Activated T-helper 17 cell treated with anti-CD3 and anti-CD28 coated beads, Interleukin-2, amount 50 U/mL, for 72 hours (primary cell): ENCODE measurements at regions not wholly inside any gene's neighbourhood (a gene's known extent, or its start where the extent isn't known, plus 50 kb on each side); places are given as distances from the start of the nearest gene placed in this dataset.
"Not testable (repeated sequence)": the region's sequence is repeated elsewhere in the genome, so short reads cannot be mapped to it uniquely, and the experiment has no call there.

Experiments
- ATAC-seq: fragments of 150-1000 bp; cut with Tn5 transposase; replicated peaks from 2 replicates; pipeline ENCODE4 v1.10.0; 2021; ENCODE audit warnings: mild to moderate bottlenecking, moderate library complexity
- H3K27ac Mint-ChIP-seq: one replicate; pipeline ENCODE4 v1.8.0; 2022; ENCODE audit warnings: mixed read lengths
- H3K27me3 Mint-ChIP-seq: one replicate; pipeline ENCODE4 v1.8.0; 2022; ENCODE audit warnings: mixed read lengths
- H3K36me3 Mint-ChIP-seq: one replicate; pipeline ENCODE4 v1.8.0; 2022; ENCODE audit warnings: low read depth, mild to moderate bottlenecking, mixed read lengths
- H3K4me1 Mint-ChIP-seq: one replicate; pipeline ENCODE4 v1.8.0; 2022; ENCODE audit warnings: mixed read lengths
- H3K4me3 Mint-ChIP-seq: one replicate; pipeline ENCODE4 v1.8.0; 2022; ENCODE audit warnings: mild to moderate bottlenecking, mixed read lengths
- H3K9me3 Mint-ChIP-seq: one replicate; pipeline ENCODE4 v1.8.0; 2022; ENCODE audit warnings: mixed read lengths

GRCh38 chr10:109743574-109743973, 179.7 kb downstream of the XPNPEP1 start:
- Mint-ChIP-seq H3K27me3 (peaks cover 4% of the 10 kb centered on the region), H3K36me3 (no peaks in the 10 kb centered on the region), H3K4me3 (no peak overlapping the region), H3K4me1 (no peaks in the 10 kb centered on the region), H3K27ac (no peak overlapping the region), H3K9me3 (no peaks in the 10 kb centered on the region)
- no peak for ATAC-seq

DNA sequence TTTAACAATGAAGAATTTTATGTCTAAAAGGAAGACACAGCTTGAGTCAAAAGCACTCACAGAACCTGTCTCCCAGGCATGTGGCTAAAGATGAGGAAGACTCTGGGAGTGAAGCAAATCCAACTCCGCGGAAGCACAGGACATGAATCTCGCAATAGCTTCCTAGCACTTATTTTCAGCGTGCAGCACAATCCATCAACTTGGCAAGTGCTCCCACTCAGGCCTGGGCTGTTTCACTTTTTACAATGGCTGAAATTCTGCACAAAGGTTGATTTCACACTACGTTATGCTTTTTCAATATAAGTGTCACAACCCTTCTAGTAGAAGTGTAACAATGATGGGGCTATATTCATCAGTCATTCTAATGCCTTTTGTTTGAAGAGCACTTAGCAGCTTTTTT, 180.2 kb downstream of the XPNPEP1 start:
- Mint-ChIP-seq H3K4me3 (no peak overlapping the region), H3K9me3 (no peaks in the 10 kb centered on the region), H3K27me3 (peaks cover 4% of the 10 kb centered on the region), H3K27ac (no peak overlapping the region), H3K36me3 (no peaks in the 10 kb centered on the region), H3K4me1 (no peaks in the 10 kb centered on the region)
- ATAC-seq, result no peak

DNA sequence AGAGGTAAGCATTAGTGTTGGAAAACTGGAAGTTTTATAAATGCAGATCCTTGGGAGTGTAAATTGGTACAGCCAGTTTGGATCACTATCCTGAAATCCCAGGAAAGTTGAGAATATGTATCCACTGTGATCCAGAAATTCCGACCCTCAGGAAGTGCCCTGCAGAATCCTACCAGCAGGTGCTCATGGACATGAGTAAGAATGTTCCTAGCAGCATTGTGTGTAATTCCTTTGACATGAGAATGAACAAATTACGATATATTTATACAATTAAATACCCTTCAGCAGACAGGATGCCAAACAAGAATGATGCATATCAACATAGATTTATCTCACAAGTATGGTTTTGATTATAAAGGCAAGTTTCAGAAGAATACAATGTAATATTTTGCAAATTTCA, 181.6 kb downstream of the XPNPEP1 start:
- no peak for ATAC-seq
- Mint-ChIP-seq H3K27ac (no peak overlapping the region), H3K27me3 (peaks cover 12% of the 10 kb centered on the region), H3K4me1 (no peaks in the 10 kb centered on the region), H3K9me3 (no peaks in the 10 kb centered on the region), H3K4me3 (no peak overlapping the region), H3K36me3 (no peaks in the 10 kb centered on the region)

- Mint-ChIP-seq H3K9me3 (no peaks in the 10 kb centered on the region), H3K36me3 (no peaks in the 10 kb centered on the region), H3K27me3 (peaks cover 12% of the 10 kb centered on the region), H3K27ac (no peak overlapping the region), H3K4me1 (no peaks in the 10 kb centered on the region), H3K4me3 (no peak overlapping the region)
- no peak for ATAC-seq
Measured at GRCh38 chr10:109740436-109740835, 182.9 kb downstream of the XPNPEP1 start.

DNA sequence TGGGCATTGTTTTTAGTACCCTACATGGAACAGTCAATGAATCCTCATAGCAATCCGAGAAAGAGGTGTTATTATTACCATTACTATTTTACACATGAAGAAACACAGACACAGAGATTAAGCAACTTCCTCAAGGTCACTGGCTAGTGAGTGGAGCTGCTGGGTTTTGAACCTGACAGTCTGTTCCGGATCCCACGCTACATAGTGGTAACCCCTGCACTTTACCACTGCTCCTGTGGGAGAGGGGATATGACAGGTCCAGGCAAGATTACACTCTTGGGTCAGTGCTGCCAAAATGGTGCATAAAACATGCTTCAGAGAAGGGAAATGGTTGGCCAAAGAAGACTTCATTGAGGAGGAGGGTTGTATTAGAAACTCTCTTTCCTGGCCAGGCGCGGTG, 185.7 kb downstream of the XPNPEP1 start:
- H3K27ac Mint-ChIP-seq, result no peak overlapping the region
- no peak for ATAC-seq
- H3K27me3 Mint-ChIP-seq, result peaks cover 16% of the 10 kb centered on the region
- no peak overlapping the region for H3K4me3 Mint-ChIP-seq
- no peaks in the 10 kb centered on the region for H3K36me3 Mint-ChIP-seq
- H3K4me1 Mint-ChIP-seq, result no peaks in the 10 kb centered on the region
- no peaks in the 10 kb centered on the region for H3K9me3 Mint-ChIP-seq

GRCh38 chr10:109737009-109737408, 186.3 kb downstream of the XPNPEP1 start:
- no peak overlapping the region for H3K4me3 Mint-ChIP-seq
- peaks cover 16% of the 10 kb centered on the region for H3K27me3 Mint-ChIP-seq
- no peaks in the 10 kb centered on the region for H3K4me1 Mint-ChIP-seq
- H3K9me3 Mint-ChIP-seq, result no peaks in the 10 kb centered on the region
- no peak overlapping the region for H3K27ac Mint-ChIP-seq
- no peak for ATAC-seq
- no peaks in the 10 kb centered on the region for H3K36me3 Mint-ChIP-seq

DNA sequence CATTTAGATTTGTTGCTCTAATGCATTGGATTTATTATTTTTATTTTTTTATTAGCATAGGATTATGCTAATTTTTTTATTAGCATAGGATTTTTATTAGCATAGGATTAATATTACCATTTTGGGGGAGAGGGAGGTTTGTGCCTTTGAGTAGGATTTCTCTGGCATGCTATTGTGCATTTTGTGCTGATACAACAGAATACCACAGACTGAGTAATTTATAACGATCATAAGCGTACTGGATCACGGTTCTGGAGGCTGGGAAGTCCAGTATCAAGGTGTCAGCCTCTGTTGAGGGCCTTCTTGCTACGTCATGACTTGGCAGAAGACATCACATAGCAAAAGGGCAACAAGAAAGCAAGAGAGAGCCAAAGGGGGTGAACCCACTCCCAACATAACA, 187.5 kb downstream of the XPNPEP1 start:
- no peaks in the 10 kb centered on the region for H3K9me3 Mint-ChIP-seq
- H3K27ac Mint-ChIP-seq, result no peak overlapping the region
- no peaks in the 10 kb centered on the region for H3K36me3 Mint-ChIP-seq
- ATAC-seq, result no peak
- H3K4me3 Mint-ChIP-seq, result no peak overlapping the region
- no peaks in the 10 kb centered on the region for H3K4me1 Mint-ChIP-seq
- peaks cover 16% of the 10 kb centered on the region for H3K27me3 Mint-ChIP-seq

GRCh38 chr10:109732254-109732965, 190.9 kb downstream of the XPNPEP1 start:
- ATAC-seq, result no peak
- H3K4me3 Mint-ChIP-seq, result no peak overlapping the region
- peaks cover 10% of the 10 kb centered on the region for H3K27me3 Mint-ChIP-seq
- H3K9me3 Mint-ChIP-seq, result no peaks in the 10 kb centered on the region
- H3K36me3 Mint-ChIP-seq, result no peaks in the 10 kb centered on the region
- no peaks in the 10 kb centered on the region for H3K4me1 Mint-ChIP-seq
- no peak overlapping the region for H3K27ac Mint-ChIP-seq

GRCh38 chr10:109729895-109730294, 193.4 kb downstream of the XPNPEP1 start:
- H3K9me3 Mint-ChIP-seq, H3K4me3 Mint-ChIP-seq, H3K27ac Mint-ChIP-seq, ATAC-seq, H3K27me3 Mint-ChIP-seq, H3K4me1 Mint-ChIP-seq, H3K36me3 Mint-ChIP-seq: not testable (repeated sequence)

DNA sequence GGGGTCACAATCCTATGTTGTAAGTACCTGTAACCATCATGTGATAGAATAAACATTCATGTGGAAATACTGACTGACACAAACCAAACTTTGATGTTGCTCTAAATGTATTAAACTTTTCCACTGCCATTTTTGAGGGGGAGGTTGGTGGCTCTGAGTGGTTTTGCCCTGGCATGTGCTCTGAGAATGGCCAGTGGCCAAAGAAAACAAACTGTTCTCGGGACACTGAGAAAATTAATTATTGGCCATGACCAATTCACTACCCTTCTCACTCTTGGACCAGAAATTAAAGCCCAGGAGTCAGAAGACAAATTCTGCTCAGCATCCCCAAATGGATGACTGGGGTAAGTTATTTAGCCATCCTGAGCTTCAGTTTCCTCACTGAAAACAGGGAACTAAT, 195.9 kb downstream of the XPNPEP1 start:
- Mint-ChIP-seq H3K9me3 (no peaks in the 10 kb centered on the region), H3K36me3 (no peaks in the 10 kb centered on the region), H3K27ac (no peak overlapping the region), H3K4me3 (no peak overlapping the region), H3K27me3 (no peaks in the 10 kb centered on the region), H3K4me1 (no peaks in the 10 kb centered on the region)
- no peak for ATAC-seq

DNA sequence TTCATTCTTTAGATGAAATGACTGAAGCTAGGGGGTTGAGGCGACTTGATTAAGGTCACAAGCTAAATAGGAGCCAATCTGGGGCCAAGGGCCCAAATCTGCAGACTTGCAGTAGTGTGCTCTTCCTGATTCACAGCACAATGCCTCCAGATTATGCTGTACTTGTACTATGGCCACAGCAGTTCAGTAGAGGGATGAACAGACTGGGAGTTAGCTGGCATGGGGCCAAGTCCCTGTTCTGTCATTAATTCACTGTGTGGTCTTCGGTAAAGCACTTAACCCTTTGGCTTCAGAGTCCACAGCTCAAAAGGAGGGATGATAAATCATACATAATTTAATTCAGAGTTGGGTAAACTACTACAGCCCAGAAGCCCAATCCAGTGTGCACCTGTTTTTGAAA, 196.8 kb downstream of the XPNPEP1 start:
- no peaks in the 10 kb centered on the region for H3K36me3 Mint-ChIP-seq
- no peak for ATAC-seq

GRCh38 chr10:109723305-109723704, 200.0 kb downstream of the XPNPEP1 start:
- no peak overlapping the region for H3K27ac Mint-ChIP-seq
- no peak overlapping the region for H3K4me3 Mint-ChIP-seq
- no peaks in the 10 kb centered on the region for H3K36me3 Mint-ChIP-seq
- peaks cover 1% of the 10 kb centered on the region for H3K27me3 Mint-ChIP-seq
- no peaks in the 10 kb centered on the region for H3K4me1 Mint-ChIP-seq
- H3K9me3 Mint-ChIP-seq, result no peaks in the 10 kb centered on the region
- no peak for ATAC-seq

More for the DNA sequence above, 196.8 kb downstream of the XPNPEP1 start:
- Mint-ChIP-seq H3K4me3 (no peak overlapping the region), H3K27me3 (no peaks in the 10 kb centered on the region), H3K4me1 (no peaks in the 10 kb centered on the region), H3K27ac (no peak overlapping the region), H3K9me3 (no peaks in the 10 kb centered on the region)

GRCh38 chr10:109721453-109722064, 201.8 kb downstream of the XPNPEP1 start:
- no peak for ATAC-seq
- no peak overlapping the region for H3K4me3 Mint-ChIP-seq
- H3K27ac Mint-ChIP-seq, result no peak overlapping the region
- H3K9me3 Mint-ChIP-seq, result no peaks in the 10 kb centered on the region
- H3K36me3 Mint-ChIP-seq, result no peaks in the 10 kb centered on the region
- peaks cover 8% of the 10 kb centered on the region for H3K27me3 Mint-ChIP-seq
- no peaks in the 10 kb centered on the region for H3K4me1 Mint-ChIP-seq

GRCh38 chr10:109706026-109706560, 217.2 kb downstream of the XPNPEP1 start:
- Mint-ChIP-seq H3K9me3 (no peaks in the 10 kb centered on the region), H3K36me3 (no peaks in the 10 kb centered on the region), H3K4me1 (no peaks in the 10 kb centered on the region), H3K27ac (no peak overlapping the region), H3K4me3 (no peak overlapping the region), H3K27me3 (peaks cover 3% of the 10 kb centered on the region)
- no peak for ATAC-seq

- H3K27ac Mint-ChIP-seq, result no peak overlapping the region
- H3K4me3 Mint-ChIP-seq, result no peak overlapping the region
- no peaks in the 10 kb centered on the region for H3K27me3 Mint-ChIP-seq
- no peaks in the 10 kb centered on the region for H3K4me1 Mint-ChIP-seq
- ATAC-seq, result no peak
- H3K36me3 Mint-ChIP-seq, result no peaks in the 10 kb centered on the region
- no peaks in the 10 kb centered on the region for H3K9me3 Mint-ChIP-seq
Measured at GRCh38 chr10:109701633-109702215, 221.6 kb downstream of the XPNPEP1 start.
